GM21447 (cell line): ENCODE measurements at regions not wholly inside any gene's neighbourhood (a gene's known extent, or its start where the extent isn't known, plus 50 kb on each side); places are given as distances from the start of the nearest gene placed in this dataset.
"Not testable (repeated sequence)": the region's sequence is repeated elsewhere in the genome, so short reads cannot be mapped to it uniquely, and the experiment has no call there.

Experiments used
- ATAC-seq: cut with Tn5 transposase; IDR thresholded peaks from one replicate; pipeline ENCODE4 v1.9.1; 2021; ENCODE audit not compliant: unreplicated experiment

- no peak for ATAC-seq
Observed at GRCh38 chr5:62790348-62790747, 211.7 kb downstream of the LRRC70 start.

- no peak for ATAC-seq
Observed at GRCh38 chr5:62786099-62786498, 207.5 kb downstream of the LRRC70 start.

- no peak for ATAC-seq
Observed at GRCh38 chr5:62785588-62785987, 207.0 kb downstream of the LRRC70 start.

GRCh38 chr5:62783374-62784057, 204.9 kb downstream of the LRRC70 start:
- ATAC-seq = no peak

GRCh38 chr5:62780888-62781287, 202.3 kb downstream of the LRRC70 start:
- no peak for ATAC-seq

- ATAC-seq = no peak
Observed at GRCh38 chr5:62780230-62780629, 201.6 kb downstream of the LRRC70 start.

- no peak for ATAC-seq
Observed at GRCh38 chr5:62779010-62779422, 200.4 kb downstream of the LRRC70 start.

- no peak for ATAC-seq
Observed at GRCh38 chr5:62778316-62779009, 199.8 kb downstream of the LRRC70 start.

- ATAC-seq = not testable (repeated sequence)
Observed at GRCh38 chr5:62777081-62777480, 198.5 kb downstream of the LRRC70 start.

- ATAC-seq = not testable (repeated sequence)
Observed at GRCh38 chr5:62776592-62776991, 198.0 kb downstream of the LRRC70 start.

GRCh38 chr5:62773460-62773859, 194.8 kb downstream of the LRRC70 start:
- ATAC-seq = no peak

GRCh38 chr5:62771341-62771740, 192.7 kb downstream of the LRRC70 start:
- no peak for ATAC-seq

- ATAC-seq = no peak
Observed at GRCh38 chr5:62767650-62768049, 189.0 kb downstream of the LRRC70 start.

GRCh38 chr5:62767077-62767476, 188.5 kb downstream of the LRRC70 start:
- ATAC-seq = no peak

GRCh38 chr5:62762503-62762902, 183.9 kb downstream of the LRRC70 start:
- ATAC-seq = peak; percentile 48

GRCh38 chr5:62757686-62758085, 179.1 kb downstream of the LRRC70 start:
- not testable (repeated sequence) for ATAC-seq

- not testable (repeated sequence) for ATAC-seq
Observed at GRCh38 chr5:62752998-62753367, 174.4 kb downstream of the LRRC70 start.

- not testable (repeated sequence) for ATAC-seq
Observed at GRCh38 chr5:62752056-62752997, 173.7 kb downstream of the LRRC70 start.

- no peak for ATAC-seq
Observed at GRCh38 chr5:62742207-62742606, 163.6 kb downstream of the LRRC70 start.

GRCh38 chr5:62741761-62742160, 163.1 kb downstream of the LRRC70 start:
- ATAC-seq = no peak

- ATAC-seq = no peak
Observed at GRCh38 chr5:62737766-62738165, 159.1 kb downstream of the LRRC70 start.
